H1 (cell line): ENCODE measurements at regions not wholly inside any gene's neighbourhood (a gene's known extent, or its start where the extent isn't known, plus 50 kb on each side); places are given as distances from the start of the nearest gene placed in this dataset.

Experiments
- CTCF ChIA-PET: fragments of 300-600 bp; sonication (Branson Sonifier 250); formaldehyde crosslinking; loops from one replicate; lab custom pipeline; 2021; ENCODE audit not compliant: partially characterized antibody; lab: Charles Lee
- POLR2A ChIA-PET: fragments of 300-600 bp; sonication (Branson Sonifier 250); formaldehyde crosslinking; loops from one replicate; lab custom pipeline; 2021; ENCODE audit warnings: inconsistent platforms; ENCODE audit not compliant: partially characterized antibody; lab: Charles Lee
- DNase-seq, 2 experiments: peaks; one replicate each; pipeline versions ENCODE4 v3.0.0 to v3.0.0-alpha.2; 2010 to 2022; ENCODE audit warnings: low spot score in 2 of 2, low read depth in 1 of 2, mixed read lengths in 1 of 2
- FAIRE-seq: peaks from 2 replicates; lab custom pipeline; 2011; peaks lifted over from hg19 to GRCh38; lab: Jason Lieb, UNC
- H2AFZ ChIP-seq: 2 replicates; pipeline ENCODE4 v1.8.1; 2012; ENCODE audit warnings: low read length, inconsistent platforms
- H2AK5ac ChIP-seq: 2 replicates; pipeline ENCODE4 v1.6.1; 2013; ENCODE audit warnings: low read depth, low read length
- H2BK120ac ChIP-seq: replicated peaks from 2 replicates; pipeline ENCODE3; 2013; ENCODE audit warnings: low read depth, low read length, inconsistent platforms
- H2BK12ac ChIP-seq: 2 replicates; pipeline ENCODE4 v1.6.1; 2013; ENCODE audit warnings: low read depth, low read length
- H2BK15ac ChIP-seq: 2 replicates; pipeline ENCODE4 v1.6.1; 2013; ENCODE audit warnings: low read length
- H2BK20ac ChIP-seq: 2 replicates; pipeline ENCODE4 v1.6.1; 2013; ENCODE audit warnings: low read length
- H2BK5ac ChIP-seq: 2 replicates; pipeline ENCODE4 v1.6.1; 2013; ENCODE audit warnings: low read depth, low read length
- H3K14ac ChIP-seq: 2 replicates; pipeline ENCODE4 v1.6.1; 2013; ENCODE audit warnings: inconsistent platforms; ENCODE audit not compliant: insufficient read length
- H3K18ac ChIP-seq: 2 replicates; pipeline ENCODE4 v1.6.1; 2013; ENCODE audit warnings: low read length; ENCODE audit errors: extremely low read depth
- H3K23ac ChIP-seq: 2 replicates; pipeline ENCODE4 v1.6.1; 2013; ENCODE audit warnings: inconsistent platforms; ENCODE audit not compliant: insufficient read length
- H3K23me2 ChIP-seq: 2 replicates; pipeline ENCODE4 v1.6.1; 2013; ENCODE audit warnings: low read depth, low read length
- H3K27ac ChIP-seq: 2 replicates; pipeline ENCODE4 v1.6.1; 2011; ENCODE audit warnings: low read depth, low read length, inconsistent platforms
- H3K27me3 ChIP-seq, 4 experiments: replicated peaks in 1 of 4; 1 replicate in 1 of 4; 2 replicates in 3 of 4; pipeline versions ENCODE4 v1.6.1 to v1.8.1; 2011 to 2013; ENCODE audit warnings: low read length in 3 of 4, mild to moderate bottlenecking in 3 of 4, inconsistent platforms in 2 of 4, mixed read lengths in 2 of 4, moderate library complexity in 1 of 4; ENCODE audit not compliant: control insufficient read depth in 3 of 4, insufficient read depth in 3 of 4; ENCODE audit errors: extremely low read depth in 1 of 4
- H3K36me3 ChIP-seq, 4 experiments: 2 replicates each; pipeline versions ENCODE4 v1.6.1 to v1.8.1; 2011 to 2013; ENCODE audit warnings: mild to moderate bottlenecking in 4 of 4, low read length in 3 of 4, moderate library complexity in 2 of 4, control low read depth in 1 of 4, inconsistent platforms in 1 of 4; ENCODE audit not compliant: insufficient read depth in 4 of 4, control insufficient read depth in 2 of 4
- H3K4ac ChIP-seq: replicated peaks from 2 replicates; pipeline ENCODE3; 2013; ENCODE audit warnings: low read length, low read depth, mixed read lengths, inconsistent platforms; ENCODE audit not compliant: insufficient read length
- H3K4me1 ChIP-seq, 4 experiments: replicated peaks in 1 of 4; 1 replicate in 1 of 4; 2 replicates in 3 of 4; pipeline versions ENCODE4 v1.6.1 to v1.8.1; 2011 to 2013; ENCODE audit warnings: low read length in 3 of 4, inconsistent platforms in 2 of 4, mixed read lengths in 1 of 4; ENCODE audit not compliant: insufficient read depth in 4 of 4, control insufficient read depth in 3 of 4
- H3K4me2 ChIP-seq, 2 experiments: 2 replicates each; pipeline versions ENCODE4 v1.6.1 to v1.8.1; 2011 to 2013; ENCODE audit warnings: low read depth in 2 of 2, low read length in 2 of 2, control low read depth in 1 of 2, inconsistent platforms in 1 of 2, mild to moderate bottlenecking in 1 of 2; ENCODE audit not compliant: insufficient read depth in 1 of 2
- H3K4me3 ChIP-seq, 4 experiments: fragments of 200-600, 300-600 bp in 1 of 4; sonication (generic), shearing (Covaris generic), sonication (Bioruptor Twin) in 1 of 4; 2 replicates each; pipeline versions ENCODE4 v1.5.1 to v1.8.1; 2011 to 2016; ENCODE audit warnings: low read length in 4 of 4, low read depth in 3 of 4, control low read depth in 2 of 4, inconsistent platforms in 2 of 4, mild to moderate bottlenecking in 2 of 4, mixed read lengths in 1 of 4, moderate library complexity in 1 of 4; ENCODE audit not compliant: insufficient read depth in 2 of 4; ENCODE audit errors: extremely low read depth in 1 of 4
- H3K56ac ChIP-seq: replicated peaks from 2 replicates; pipeline ENCODE3; 2013; ENCODE audit warnings: low read depth, mild to moderate bottlenecking, mixed read lengths, low read length, inconsistent platforms; ENCODE audit not compliant: insufficient read length
- H3K79me1 ChIP-seq: 2 replicates; pipeline ENCODE4 v1.6.1; 2013; ENCODE audit warnings: low read depth, low read length, control low read depth
- H3K79me2 ChIP-seq, 2 experiments: 2 replicates each; pipeline versions ENCODE4 v1.6.1 to v1.8.1; 2012 to 2013; ENCODE audit warnings: low read length in 2 of 2, mild to moderate bottlenecking in 2 of 2, inconsistent platforms in 1 of 2; ENCODE audit not compliant: insufficient read depth in 2 of 2, control insufficient read depth in 1 of 2
- H3K9ac ChIP-seq, 4 experiments: replicated peaks in 1 of 4; 1 replicate in 1 of 4; 2 replicates in 3 of 4; pipeline versions ENCODE4 v1.6.1 to v1.8.1; 2011 to 2013; ENCODE audit warnings: low read depth in 3 of 4, low read length in 3 of 4, control low read depth in 2 of 4, mild to moderate bottlenecking in 2 of 4, moderate library complexity in 2 of 4, inconsistent platforms in 1 of 4; ENCODE audit errors: extremely low read depth in 1 of 4
- H3K9me3 ChIP-seq, 2 experiments: 2 replicates each; pipeline versions ENCODE4 v1.6.1 to v1.8.1; 2012 to 2013; ENCODE audit warnings: mild to moderate bottlenecking in 2 of 2, moderate library complexity in 2 of 2, control low read depth in 1 of 2, inconsistent platforms in 1 of 2, low read depth in 1 of 2, low read length in 1 of 2, mixed read lengths in 1 of 2; ENCODE audit not compliant: insufficient read depth in 2 of 2
- H4K20me1 ChIP-seq, 2 experiments: replicated peaks in 1 of 2; 2 replicates each; pipeline versions ENCODE3 to v1.8.1; 2011 to 2013; ENCODE audit warnings: inconsistent platforms in 2 of 2, low read length in 2 of 2, mild to moderate bottlenecking in 1 of 2; ENCODE audit not compliant: insufficient read depth in 2 of 2, control insufficient read depth in 1 of 2
- H4K5ac ChIP-seq: 2 replicates; pipeline ENCODE4 v1.6.1; 2013; ENCODE audit warnings: low read length, low read depth, mixed read lengths, inconsistent platforms; ENCODE audit not compliant: insufficient read length
- H4K8ac ChIP-seq: 2 replicates; pipeline ENCODE4 v1.8.0; 2013; ENCODE audit warnings: mild to moderate bottlenecking, moderate library complexity, low read length, inconsistent platforms; ENCODE audit not compliant: insufficient read depth; ENCODE audit errors: extremely low read depth
- H4K91ac ChIP-seq: replicated peaks from 2 replicates; pipeline ENCODE3; 2013; ENCODE audit warnings: low read length, mixed read lengths, inconsistent platforms; ENCODE audit not compliant: insufficient read length
- ATF2 ChIP-seq: IDR thresholded peaks from 2 replicates; pipeline ENCODE4 v1.6.1; 2012; ENCODE audit warnings: low read length, inconsistent platforms
- POLR2AphosphoS5 ChIP-seq: IDR thresholded peaks from 2 replicates; pipeline ENCODE4 v1.6.1; 2011; ENCODE audit warnings: low read depth, low read length
- WGBS, 2 experiments: shearing (Covaris generic) in 1 of 2; methylation state at CpG; one replicate each; pipeline versions ENCODE4 v1.1.6 to v1.1.7; 2013 to 2015; ENCODE audit warnings: low lambda C conversion rate in 2 of 2, mixed read lengths in 2 of 2, inconsistent platforms in 1 of 2, low coverage in 1 of 2, missing lambda C conversion rate in 1 of 2; ENCODE audit not compliant: insufficient replicate concordance in 2 of 2, insufficient coverage in 1 of 2, insufficient read length in 1 of 2; ENCODE audit errors: extremely low coverage in 1 of 2, missing lambda C conversion rate in 1 of 2; 5-methylcytosine and 5-hydroxymethylcytosine counted together

GRCh38 chr4:188818300-188818699 lies 679.1 kb downstream of the TRIML1 start:
- Histone ChIP-seq H3K27ac (no peak overlapping the region), H2BK5ac (no peak overlapping the region), H3K18ac (no peak overlapping the region), H4K8ac (no peak overlapping the region), H3K4ac (no peak overlapping the region), H4K91ac (no peak overlapping the region), H2BK12ac (no peak overlapping the region), H3K79me1 (no peaks in the 10 kb centered on the region), H4K5ac (no peak overlapping the region), H3K4me1 (peaks cover 0 to 10% (median 5%) of the 10 kb centered on the region in 4 experiments; a peak in 5 of 7 replicates), H2BK120ac (no peak overlapping the region), H3K14ac (no peak overlapping the region), H2BK20ac (no peak overlapping the region), H2AFZ (no peak overlapping the region), H3K27me3 (no peaks in the 10 kb centered on the region), H3K56ac (no peak overlapping the region), H2BK15ac (no peak overlapping the region), H4K20me1 (no peaks in the 10 kb centered on the region), H3K4me2 (no peak overlapping the region), H3K23me2 (peaks cover under 1% of the 10 kb centered on the region; the same call in 1 of the 2 replicates), H3K9ac (no peak overlapping the region), H3K9me3 (0 out of 4 replicates have a peak, but pooled peaks cover 0 to 2% of the 10 kb centered on the region in 2 experiments), H3K4me3 (no peak overlapping the region), H3K36me3 (no peaks in the 10 kb centered on the region), H3K23ac (no peak overlapping the region), H3K79me2 (no peaks in the 10 kb centered on the region), H2AK5ac (no peak overlapping the region)
- FAIRE-seq (no peak), DNase-seq (no peak)
- WGBS, 2 experiments = 89% methylated on average over 6 of the region's 6 CpGs; no CpG with 5 or more reads in 1 of the 2 experiments
- ChIA-PET CTCF (no interaction called here), POLR2A (no interaction called here)
- TF ChIP-seq POLR2AphosphoS5 (no peak), ATF2 (no peak)
